ENCODE measurements at regions not wholly inside any gene's neighbourhood (a gene's known extent, or its start where the extent isn't known, plus 50 kb on each side); places are given as distances from the start of the nearest gene placed in this dataset.
A peak's percentile ranks its signal among the peaks of the same experiment; 100 is the strongest.

GRCh38 chr16:50467943-50468748 is 80.0 kb upstream of the NKD1 start:
- Histone ChIP-seq H3K27ac (ENCODE audit: low read length) (no peak overlapping the region), H3K27me3 (ENCODE audit: low read depth, low read length) (no peaks in the 10 kb centered on the region), H3K4me3 (ENCODE audit: low read length) (peak overlapping the region; percentile 72), H3K79me2 (ENCODE audit: low read length) (no peaks in the 10 kb centered on the region), H2AFZ (ENCODE audit: low read depth, low read length) (no peak overlapping the region), H4K20me1 (ENCODE audit: insufficient read depth, low read length) (no peaks in the 10 kb centered on the region), H3K9ac (ENCODE audit: low read length) (peak overlapping the region; percentile 53; the same call in 1 of the 2 replicates), H3K4me1 (ENCODE audit: low read length) (peaks cover 17% of the 10 kb centered on the region), H3K9me3 (ENCODE audit: insufficient read depth, low read length) (no peaks in the 10 kb centered on the region), H3K4me2 (ENCODE audit: low read length) (peak overlapping the region; percentile 67), H3K36me3 (replicated peaks; ENCODE audit: low read depth, low read length) (no peaks in the 10 kb centered on the region)
- no peak for TF ChIP-seq CTCF (IDR thresholded peaks at IDR 0.05; ENCODE audit: low read depth, low read length)
- TF ChIP-seq EZH2phosphoT487 (IDR thresholded peaks at IDR 0.05; ENCODE audit: low read depth): no peak

GRCh38 chr16:50467559-50467942 is 80.6 kb upstream of the NKD1 start:
- no peaks in the 10 kb centered on the region for H3K79me2 ChIP-seq (ENCODE audit: low read length)
- H4K20me1 ChIP-seq (ENCODE audit: insufficient read depth, low read length): no peaks in the 10 kb centered on the region
- peaks cover 11% of the 10 kb centered on the region for H3K4me1 ChIP-seq (ENCODE audit: low read length)
- H2AFZ ChIP-seq (ENCODE audit: low read depth, low read length): no peak overlapping the region
- H3K27me3 ChIP-seq (ENCODE audit: low read depth, low read length): no peaks in the 10 kb centered on the region
- H3K36me3 ChIP-seq (replicated peaks; ENCODE audit: low read depth, low read length): no peaks in the 10 kb centered on the region
- no peak overlapping the region for H3K27ac ChIP-seq (ENCODE audit: low read length)
- no peak overlapping the region; the same call in 1 of the 2 replicates for H3K9ac ChIP-seq (ENCODE audit: low read length)
- no peak for TF ChIP-seq EZH2phosphoT487 (IDR thresholded peaks at IDR 0.05; ENCODE audit: low read depth)
- TF ChIP-seq CTCF (IDR thresholded peaks at IDR 0.05; ENCODE audit: low read depth, low read length): no peak
- H3K4me3 ChIP-seq (ENCODE audit: low read length): peak overlapping the region; percentile 72
- H3K4me2 ChIP-seq (ENCODE audit: low read length): peak overlapping the region; percentile 67
- no peaks in the 10 kb centered on the region for H3K9me3 ChIP-seq (ENCODE audit: insufficient read depth, low read length)

- Histone ChIP-seq H3K4me1 (ENCODE audit: low read length) (peaks cover 8% of the 10 kb centered on the region), H3K4me2 (ENCODE audit: low read length) (no peak overlapping the region), H3K27ac (ENCODE audit: low read length) (no peak overlapping the region), H3K9ac (ENCODE audit: low read length) (no peak overlapping the region), H3K9me3 (ENCODE audit: insufficient read depth, low read length) (no peaks in the 10 kb centered on the region), H4K20me1 (ENCODE audit: insufficient read depth, low read length) (no peaks in the 10 kb centered on the region), H3K4me3 (ENCODE audit: low read length) (no peak overlapping the region), H3K27me3 (ENCODE audit: low read depth, low read length) (no peaks in the 10 kb centered on the region), H3K36me3 (replicated peaks; ENCODE audit: low read depth, low read length) (no peaks in the 10 kb centered on the region), H2AFZ (ENCODE audit: low read depth, low read length) (no peak overlapping the region), H3K79me2 (ENCODE audit: low read length) (no peaks in the 10 kb centered on the region)
- TF ChIP-seq CTCF (IDR thresholded peaks at IDR 0.05; ENCODE audit: low read depth, low read length): no peak
- TF ChIP-seq EZH2phosphoT487 (IDR thresholded peaks at IDR 0.05; ENCODE audit: low read depth): no peak
Observed at GRCh38 chr16:50466170-50466569, 82.0 kb upstream of the NKD1 start.

GRCh38 chr16:50464325-50465290 is 83.6 kb upstream of the NKD1 start:
- H3K4me2 ChIP-seq (ENCODE audit: low read length): no peak overlapping the region
- no peak overlapping the region for H3K4me3 ChIP-seq (ENCODE audit: low read length)
- no peak overlapping the region for H3K27ac ChIP-seq (ENCODE audit: low read length)
- no peak overlapping the region for H2AFZ ChIP-seq (ENCODE audit: low read depth, low read length)
- no peaks in the 10 kb centered on the region for H3K9me3 ChIP-seq (ENCODE audit: insufficient read depth, low read length)
- H3K79me2 ChIP-seq (ENCODE audit: low read length): no peaks in the 10 kb centered on the region
- H3K27me3 ChIP-seq (ENCODE audit: low read depth, low read length): no peaks in the 10 kb centered on the region
- H3K36me3 ChIP-seq (replicated peaks; ENCODE audit: low read depth, low read length): no peaks in the 10 kb centered on the region
- no peaks in the 10 kb centered on the region for H4K20me1 ChIP-seq (ENCODE audit: insufficient read depth, low read length)
- H3K9ac ChIP-seq (ENCODE audit: low read length): no peak overlapping the region
- TF ChIP-seq EZH2phosphoT487 (IDR thresholded peaks at IDR 0.05; ENCODE audit: low read depth): no peak
- TF ChIP-seq CTCF (IDR thresholded peaks at IDR 0.05; ENCODE audit: low read depth, low read length): no peak
- H3K4me1 ChIP-seq (ENCODE audit: low read length): peaks cover 8% of the 10 kb centered on the region

All from OCI-LY3 (cell line).